ENCODE measurements at regions not wholly inside any gene's neighbourhood (a gene's known extent, or its start where the extent isn't known, plus 50 kb on each side); places are given as distances from the start of the nearest gene placed in this dataset.

DNA sequence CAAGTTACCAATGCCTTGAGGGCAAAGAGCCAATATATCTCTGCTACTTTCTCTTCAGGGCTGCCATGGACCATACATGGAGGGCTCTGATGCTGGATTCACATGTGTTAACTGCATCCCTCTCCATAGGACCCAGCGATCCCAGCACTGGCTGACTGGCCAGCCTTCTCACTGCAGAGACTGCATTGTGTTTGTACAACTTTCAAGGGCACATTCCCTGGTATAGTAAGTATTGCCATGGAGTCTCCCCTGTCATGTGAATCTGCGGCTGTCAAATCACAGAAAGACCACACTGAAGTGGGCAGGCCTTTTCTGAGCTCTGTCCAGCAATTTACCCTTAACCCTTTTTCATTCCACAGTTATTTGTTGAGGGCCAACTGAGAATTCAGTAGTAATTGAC, 449.8 kb downstream of the OMA1 start:
- 100% methylated on average over 1 of the region's 2 CpGs for WGBS (ENCODE audit: insufficient coverage)
- peaks cover 0 to 2% (median 0%) of the 10 kb centered on the region in 3 donors for H3K27me3 Mint-ChIP-seq (ENCODE audit: low read depth in 3 of 3)
- H3K36me3 ChIP-seq (replicated peaks in 1 of 2; ENCODE audit: control insufficient read depth in 1 of 2, insufficient read depth in 2 of 2, low read length in 2 of 2) = no peaks in the 10 kb centered on the region

DNA sequence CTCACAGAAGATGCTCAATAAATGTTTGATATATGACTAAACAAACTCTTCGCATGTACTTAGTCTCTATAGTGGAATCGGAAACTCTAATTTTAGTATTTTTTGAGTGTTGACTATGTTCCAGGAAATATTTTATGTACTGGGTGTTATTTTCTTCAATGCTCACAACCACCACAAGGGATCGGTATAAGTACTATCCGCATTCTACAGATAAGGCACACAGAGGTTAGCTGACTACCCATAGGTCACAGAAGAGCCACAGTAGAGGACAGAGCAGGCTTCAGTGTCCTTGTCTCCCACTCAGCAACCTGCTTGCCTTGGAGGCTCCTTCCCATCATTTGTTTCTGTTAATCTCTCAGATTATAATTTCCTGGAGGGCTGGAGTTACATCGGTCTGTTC, 451.3 kb downstream of the OMA1 start:
- Histone ChIP-seq H3K4me2 (replicated peaks; ENCODE audit: extremely low read depth, low read length, poor library complexity, severe bottlenecking) (no peak overlapping the region), H3K27me3 (ENCODE audit: control insufficient read depth in 2 of 2, insufficient read depth in 2 of 2, low read length in 2 of 2) (no peaks in the 10 kb centered on the region), H2AFZ (ENCODE audit: insufficient read depth, low read depth, low read length, poor library complexity, severe bottlenecking) (no peak overlapping the region), H3K36me3 (replicated peaks in 1 of 2; ENCODE audit: control insufficient read depth in 1 of 2, insufficient read depth in 2 of 2, low read length in 2 of 2) (no peaks in the 10 kb centered on the region), H3K9ac (ENCODE audit: insufficient read depth, low read length, poor library complexity, severe bottlenecking) (no peak overlapping the region), H3K79me2 (ENCODE audit: insufficient read depth, low read length) (no peaks in the 10 kb centered on the region), H3K4me1 (ENCODE audit: control insufficient read depth in 1 of 2, insufficient read depth in 2 of 2, low read length in 2 of 2) (no peaks in the 10 kb centered on the region), H3K9me3 (replicated peaks in 1 of 2; ENCODE audit: control insufficient read depth in 1 of 2, insufficient read depth in 1 of 2, low read length in 2 of 2) (no peaks in the 10 kb centered on the region), H4K20me1 (ENCODE audit: insufficient read depth, low read length) (no peaks in the 10 kb centered on the region), H3K27ac (ENCODE audit: low read depth in 1 of 2, low read length in 2 of 2) (no peak overlapping the region), H3K4me3 (replicated peaks in 1 of 3; ENCODE audit: low read depth in 2 of 3, low read length in 3 of 3) (no peak overlapping the region)
- 100% methylated on average over 1 of the region's 5 CpGs for WGBS (ENCODE audit: insufficient coverage)
- Mint-ChIP-seq H3K36me3 (no peaks in the 10 kb centered on the region), H3K27me3 (ENCODE audit: low read depth in 3 of 3) (peaks cover 0 to 2% (median 0%) of the 10 kb centered on the region in 3 donors), H3K4me1 (no peaks in the 10 kb centered on the region), H3K27ac (no peak overlapping the region), H3K9me3 (peaks cover 0 to 2% (median 0%) of the 10 kb centered on the region in 7 donors), H3K4me3 (no peak overlapping the region)
- DNase-seq = no peak
- intact Hi-C loops (cut with micrococcal nuclease) = no loop called here
- TF ChIP-seq CTCF (IDR thresholded peaks at IDR 0.05) = no peak

More for the DNA sequence above, 449.8 kb downstream of the OMA1 start:
- H3K4me3 ChIP-seq (replicated peaks in 1 of 3; ENCODE audit: low read depth in 2 of 3, low read length in 3 of 3) = no peak overlapping the region
- intact Hi-C loops (cut with micrococcal nuclease) = no loop called here
- Mint-ChIP-seq H3K36me3 (no peaks in the 10 kb centered on the region), H3K9me3 (peaks cover 0 to 2% (median 0%) of the 10 kb centered on the region in 7 donors), H3K4me3 (no peak overlapping the region), H3K4me1 (no peaks in the 10 kb centered on the region), H3K27ac (no peak overlapping the region)
- no peaks in the 10 kb centered on the region for H3K4me1 ChIP-seq (ENCODE audit: control insufficient read depth in 1 of 2, insufficient read depth in 2 of 2, low read length in 2 of 2)
- no peak overlapping the region for H3K4me2 ChIP-seq (replicated peaks; ENCODE audit: extremely low read depth, low read length, poor library complexity, severe bottlenecking)
- no peak for TF ChIP-seq CTCF (IDR thresholded peaks at IDR 0.05)
- H4K20me1 ChIP-seq (ENCODE audit: insufficient read depth, low read length) = no peaks in the 10 kb centered on the region
- no peak overlapping the region for H2AFZ ChIP-seq (ENCODE audit: insufficient read depth, low read depth, low read length, poor library complexity, severe bottlenecking)
- no peak overlapping the region for H3K27ac ChIP-seq (ENCODE audit: low read depth in 1 of 2, low read length in 2 of 2)
- no peaks in the 10 kb centered on the region for H3K27me3 ChIP-seq (ENCODE audit: control insufficient read depth in 2 of 2, insufficient read depth in 2 of 2, low read length in 2 of 2)
- DNase-seq = no peak
- no peak overlapping the region for H3K9ac ChIP-seq (ENCODE audit: insufficient read depth, low read length, poor library complexity, severe bottlenecking)
- H3K79me2 ChIP-seq (ENCODE audit: insufficient read depth, low read length) = no peaks in the 10 kb centered on the region
- H3K9me3 ChIP-seq (replicated peaks in 1 of 2; ENCODE audit: control insufficient read depth in 1 of 2, insufficient read depth in 1 of 2, low read length in 2 of 2) = no peaks in the 10 kb centered on the region
